ENCODE measurements at regions not wholly inside any gene's neighbourhood (a gene's known extent, or its start where the extent isn't known, plus 50 kb on each side); places are given as distances from the start of the nearest gene placed in this dataset.
"Not testable (repeated sequence)": the region's sequence is repeated elsewhere in the genome, so short reads cannot be mapped to it uniquely, and the experiment has no call there.

DNA sequence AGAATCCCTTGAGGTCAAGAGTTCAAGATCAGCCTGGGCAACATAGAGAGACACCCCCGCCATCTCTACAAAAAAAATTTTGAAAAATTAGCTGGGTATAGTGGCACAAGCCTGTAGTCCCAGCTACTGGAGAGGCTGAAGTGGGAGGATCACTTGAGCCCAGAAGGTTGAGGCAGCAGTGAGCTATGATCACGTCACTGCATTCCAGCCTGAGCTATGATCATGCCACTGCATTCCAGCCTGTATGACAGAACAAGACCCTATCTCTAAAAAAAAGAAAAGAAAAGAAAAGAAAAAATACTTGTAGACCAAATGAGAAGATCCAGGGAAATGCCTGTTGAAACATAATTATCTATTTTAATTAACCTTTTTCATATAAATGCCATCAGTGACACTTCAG is 93.8 kb upstream of the MDM1 start:
- no peak for DNase-seq

GRCh38 chr12:68428211-68428610 is 96.0 kb upstream of the MDM1 start:
- no peak for DNase-seq

DNA sequence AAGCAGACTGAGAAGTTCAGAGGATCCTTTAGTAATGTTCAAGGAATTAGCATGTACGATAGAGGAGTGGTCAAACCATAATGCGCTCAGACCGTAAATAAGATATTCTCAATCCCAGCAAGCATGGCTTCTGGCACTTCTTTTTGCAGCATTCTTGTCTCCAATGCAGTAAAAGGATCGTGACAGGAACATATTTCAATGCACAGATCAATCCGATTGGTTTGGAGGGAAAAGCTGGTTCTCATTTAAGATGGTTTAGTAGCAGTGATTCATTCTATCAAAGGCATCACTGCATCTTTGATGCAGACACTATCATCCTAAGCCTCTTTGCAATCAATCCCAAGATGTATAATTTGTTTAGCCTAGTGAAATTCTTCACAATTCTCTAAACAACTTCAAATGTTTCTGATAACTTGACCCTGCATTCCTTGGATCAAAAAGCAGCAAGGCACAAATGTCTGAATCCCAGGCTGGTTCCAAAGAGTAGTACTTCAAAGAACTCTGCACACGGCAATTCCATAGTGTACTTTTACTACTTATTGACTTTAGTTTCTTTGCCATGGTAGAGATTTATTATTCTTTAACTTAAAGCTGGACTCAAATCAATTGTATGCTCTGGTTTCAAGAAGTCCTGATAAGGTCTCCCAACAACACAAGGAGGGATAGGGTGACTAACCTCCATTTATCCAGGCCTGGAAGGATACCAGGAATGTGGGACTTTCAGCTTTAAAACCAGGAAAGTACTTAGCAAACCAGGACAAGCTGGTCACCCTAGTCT is 96.8 kb upstream of the MDM1 start:
- no peak for DNase-seq

DNA sequence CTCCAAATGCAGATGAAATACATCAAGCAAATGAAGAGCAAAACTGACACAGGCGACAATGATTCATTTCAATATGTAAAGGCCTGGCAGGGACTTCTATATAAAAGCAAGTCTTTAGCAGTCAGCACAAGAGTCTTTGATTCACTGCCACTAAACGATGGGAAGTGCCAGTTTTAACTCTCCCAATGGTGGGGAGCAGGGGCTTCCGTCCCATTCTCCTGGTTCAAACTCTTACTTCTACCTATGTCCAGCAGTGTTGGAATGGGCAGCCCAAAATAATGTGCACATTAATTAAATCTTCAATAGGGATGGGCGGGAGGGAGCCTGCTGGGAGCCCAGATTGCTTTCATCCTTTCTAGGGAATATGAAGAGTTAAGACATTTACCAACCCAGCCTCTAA is 97.5 kb upstream of the MDM1 start:
- no peak for DNase-seq

GRCh38 chr12:68431786-68432185 is 99.6 kb upstream of the MDM1 start:
- DNase-seq: no peak

GRCh38 chr12:68432622-68433021 is 100.5 kb upstream of the MDM1 start:
- DNase-seq: no peak

GRCh38 chr12:68434391-68435298 is 102.5 kb upstream of the MDM1 start:
- no peak for DNase-seq

DNA sequence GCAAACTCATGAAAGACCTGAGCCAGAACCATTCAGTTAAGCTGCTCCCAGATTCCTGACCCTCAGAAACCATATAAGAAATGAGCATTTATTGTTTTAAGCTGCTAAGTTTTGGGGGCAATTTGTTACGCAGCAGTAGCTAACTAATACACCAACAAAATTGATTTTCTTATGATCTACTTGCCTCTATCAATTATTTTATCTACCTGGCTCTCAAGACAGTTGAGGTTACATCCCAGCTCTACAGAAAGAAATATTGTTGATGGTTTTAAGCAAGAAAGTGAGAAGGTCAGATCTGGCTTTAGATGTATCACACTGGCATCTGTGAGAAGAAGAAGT is 103.1 kb upstream of the MDM1 start:
- DNase-seq: no peak

- DNase-seq: no peak
Observed at GRCh38 chr12:68435816-68436215, 103.7 kb upstream of the MDM1 start.

- no peak for DNase-seq
Observed at GRCh38 chr12:68438601-68439000, 106.4 kb upstream of the MDM1 start.

DNA sequence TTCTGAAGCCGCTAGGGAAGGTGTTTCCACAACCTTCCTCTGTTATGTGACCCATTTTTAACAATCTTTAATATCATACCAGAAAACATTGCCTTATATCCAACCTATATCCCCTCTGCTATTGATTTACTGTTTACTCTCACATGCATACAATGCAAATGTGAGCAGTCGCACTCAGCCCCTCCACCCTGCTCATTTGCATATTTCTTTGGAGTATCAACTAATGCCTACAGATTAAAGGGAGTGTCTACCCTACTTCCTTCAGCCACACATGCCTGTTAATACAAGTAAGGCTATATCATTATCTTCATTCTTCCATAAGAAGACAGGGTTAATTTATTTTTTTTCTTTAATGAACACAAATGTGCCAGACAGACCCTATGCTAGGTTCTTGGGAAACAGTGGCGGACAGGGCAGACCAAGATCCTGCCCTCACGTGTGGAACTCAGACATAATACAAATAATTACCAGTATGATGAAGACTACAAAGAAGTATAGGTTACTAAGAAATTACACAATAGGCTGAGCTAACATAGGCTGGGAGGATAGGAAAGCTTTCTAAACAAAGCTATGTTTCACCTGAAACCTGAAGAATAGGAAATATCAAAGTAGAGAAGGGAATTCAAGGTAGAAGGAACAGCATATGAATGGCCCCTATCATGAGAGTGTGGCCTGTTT is 107.3 kb upstream of the MDM1 start:
- no peak for DNase-seq

GRCh38 chr12:68440068-68440581 is 108.0 kb upstream of the MDM1 start:
- DNase-seq: no peak

- no peak for DNase-seq
Observed at GRCh38 chr12:68441167-68441566, 109.0 kb upstream of the MDM1 start.

DNA sequence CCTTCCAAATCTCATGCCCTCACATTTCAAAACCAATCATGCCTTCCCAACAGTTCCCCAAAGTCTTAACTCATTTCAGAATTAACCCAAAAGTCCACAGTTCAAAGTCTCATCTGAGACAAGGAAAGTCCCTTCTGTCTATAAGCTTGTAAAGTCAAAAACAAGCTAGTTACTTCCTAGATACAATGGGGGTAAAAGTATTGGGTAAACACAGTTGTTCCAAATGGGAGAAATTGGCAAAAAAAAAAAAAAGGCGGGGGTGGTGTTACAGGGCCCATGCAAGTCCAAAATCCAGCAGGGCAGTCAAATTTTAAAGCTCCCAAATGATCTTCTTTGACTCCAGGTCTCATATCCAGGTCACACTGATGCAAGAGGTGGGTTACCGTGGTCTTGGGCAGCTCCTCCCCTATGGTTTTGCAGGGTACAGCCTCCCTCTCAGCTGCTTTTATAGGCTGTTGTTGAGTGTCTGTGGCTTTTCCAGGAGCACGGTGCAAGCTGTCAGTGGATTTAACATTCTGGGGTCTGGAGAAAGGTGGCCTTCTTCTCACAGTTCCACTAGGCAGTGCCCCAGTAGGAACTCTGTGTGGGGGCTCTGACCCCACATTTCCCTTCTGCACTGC is 110.3 kb upstream of the MDM1 start:
- not testable (repeated sequence) for DNase-seq

GRCh38 chr12:68443695-68444094 is 111.5 kb upstream of the MDM1 start:
- DNase-seq: not testable (repeated sequence)

DNA sequence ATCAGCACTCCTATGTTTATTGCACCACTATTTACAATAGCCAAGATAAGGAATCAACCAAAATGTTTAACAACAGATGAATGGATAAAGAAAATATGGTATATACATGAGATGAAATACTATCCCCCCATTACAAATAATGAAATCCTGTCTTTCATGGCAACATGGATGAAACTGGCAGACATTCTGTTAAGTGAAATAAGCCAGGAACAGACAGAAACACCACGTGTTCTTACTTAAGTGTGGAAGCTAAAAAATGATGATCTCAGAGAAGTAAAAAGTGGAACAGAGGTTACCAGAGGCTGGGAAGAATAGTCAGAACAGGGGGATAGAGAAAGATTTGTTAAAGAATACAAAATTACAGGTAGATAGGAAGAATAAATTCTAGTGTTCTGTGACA is 113.7 kb upstream of the MDM1 start:
- no peak for DNase-seq

GRCh38 chr12:68446384-68446783 is 114.2 kb upstream of the MDM1 start:
- no peak for DNase-seq

DNA sequence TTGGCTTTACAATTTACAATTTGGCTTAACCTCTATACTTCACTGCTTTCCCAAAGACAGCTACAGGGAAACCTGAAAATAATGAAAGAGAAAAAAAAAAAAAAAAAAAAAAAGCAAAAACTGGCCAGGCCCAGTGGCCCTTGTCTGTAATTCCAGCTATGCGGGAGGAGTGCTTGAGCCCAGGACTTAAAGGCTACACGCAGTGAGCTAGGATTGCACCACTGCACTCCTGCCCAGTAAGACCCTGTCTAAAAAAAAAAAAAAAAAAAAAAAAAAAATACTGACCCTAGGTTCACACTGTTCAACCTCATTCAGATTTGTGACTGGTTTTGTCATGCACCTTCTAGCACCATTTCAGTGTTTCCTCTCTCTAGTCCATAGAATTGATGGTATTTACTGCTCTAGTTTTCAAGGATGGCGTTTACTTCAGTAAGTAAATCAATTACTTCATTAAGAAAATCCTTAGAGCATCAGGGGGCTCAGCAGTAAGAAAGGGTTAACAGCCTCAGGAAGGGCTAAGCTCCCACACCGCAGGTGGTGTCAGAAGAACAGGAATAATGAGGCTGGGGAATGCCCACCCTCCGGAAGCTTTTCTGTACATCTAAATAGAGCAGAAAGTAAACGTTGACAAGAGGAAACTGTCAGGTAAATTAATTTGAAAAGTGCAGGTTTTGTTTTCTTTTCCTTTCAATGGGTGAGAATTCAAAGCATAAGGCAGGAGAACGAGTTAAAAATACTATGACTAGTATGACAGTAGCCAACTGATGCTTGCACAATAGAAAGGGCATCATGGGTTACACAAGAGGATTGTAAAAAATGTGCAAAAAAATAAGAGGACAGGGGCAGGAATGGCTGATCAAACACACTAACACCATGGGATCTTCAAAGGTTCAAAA is 115.0 kb upstream of the MDM1 start:
- no peak for DNase-seq

- no peak for DNase-seq
Observed at GRCh38 chr12:68447797-68448260, 115.7 kb upstream of the MDM1 start.

GRCh38 chr12:68449196-68449595 is 117.0 kb upstream of the MDM1 start:
- DNase-seq: no peak

DNA sequence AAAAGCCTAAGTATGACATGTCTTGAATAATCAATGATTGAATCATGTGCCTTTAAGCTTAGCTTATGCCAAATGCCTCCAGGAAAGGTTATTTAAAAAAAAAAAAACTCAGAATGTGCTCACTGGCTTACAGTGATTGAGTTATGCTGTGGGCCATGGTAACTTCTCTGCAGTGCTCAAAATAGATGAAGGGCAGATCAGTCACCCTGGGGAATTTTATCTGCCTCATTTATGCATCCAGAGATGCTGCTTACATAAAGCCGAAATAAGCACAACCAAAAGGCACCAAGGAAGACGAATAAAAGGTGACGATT is 118.7 kb upstream of the MDM1 start:
- DNase-seq: no peak
